Right lobe of liver (tissue), 6 donors: ENCODE measurements at regions not wholly inside any gene's neighbourhood (a gene's known extent, or its start where the extent isn't known, plus 50 kb on each side); places are given as distances from the start of the nearest gene placed in this dataset.
"Not testable (repeated sequence)": the region's sequence is repeated elsewhere in the genome, so short reads cannot be mapped to it uniquely, and the experiment has no call there.

Experiments
- ATAC-seq, 4 donors: fragments of 200-7000 bp; cut with Tn5 transposase; one replicate each; pipeline ENCODE4 v1.9.1; 2020; ENCODE audit warnings: mild to moderate bottlenecking in 4 of 4, moderate library complexity in 4 of 4
- DNase-seq, 3 donors: peaks; one replicate each; pipeline ENCODE4 v3.0.0-alpha.2; 2020
- H3K27ac ChIP-seq, 3 donors: fragments of 200-600 bp; one replicate each; pipeline ENCODE4 v1.8.0; 2022
- H3K27me3 ChIP-seq, 2 donors: fragments of 200-600 bp; one replicate each; pipeline ENCODE4 v1.8.0; 2022
- H3K36me3 ChIP-seq, 4 donors: fragments of 200-600 bp; sonication (generic) in 1 of 4; one replicate each; pipeline versions ENCODE4 v1.5.1 to v1.8.0; 2017 to 2022; ENCODE audit warnings: control low read depth in 1 of 4
- H3K4me1 ChIP-seq, 4 donors: fragments of 200-600 bp; sonication (generic) in 1 of 4; one replicate each; pipeline versions ENCODE4 v1.5.1 to v1.8.0; 2017 to 2022; ENCODE audit warnings: control low read depth in 1 of 4
- H3K4me3 ChIP-seq, 3 donors: fragments of 200-600 bp; one replicate each; pipeline ENCODE4 v1.8.0; 2022
- H3K9me3 ChIP-seq, 4 donors: fragments of 200-600 bp; sonication (generic) in 1 of 4; one replicate each; pipeline versions ENCODE4 v1.5.1 to v1.8.0; 2017 to 2022; ENCODE audit warnings: control low read depth in 1 of 4
- CTCF ChIP-seq, 4 donors: fragments of 200-600 bp in 3 of 4; fragments of 450-650 bp in 1 of 4; IDR thresholded peaks; one replicate each; pipeline versions ENCODE4 v1.5.1 to v1.8.0; 2016 to 2022; ENCODE audit warnings: antibody characterized with exemption in 4 of 4, mild to moderate bottlenecking in 2 of 4
- POLR2A ChIP-seq: fragments of 450-650 bp; IDR thresholded peaks from one replicate; pipeline ENCODE4 v1.6.1; 2017; ENCODE audit warnings: antibody characterized with exemption, mild to moderate bottlenecking
- WGBS: methylation state at CpG from one replicate; pipeline ENCODE4 v1.1.6; 2018; ENCODE audit warnings: low coverage, low lambda C conversion rate; ENCODE audit not compliant: insufficient coverage; ENCODE audit errors: missing lambda C conversion rate; 5-methylcytosine and 5-hydroxymethylcytosine counted together
- intact Hi-C, 2 donors: fragments of 100-400 bp; cut with DNase I; formaldehyde crosslinking; loops; one replicate each; pipeline versions ENCODE4 v1.11.2 to v1.14.1; 2022
- donor health status: DM: no; HTN: yes; CAD: no.
- donor health status: DM: no; HTN: no; CAD: no.
- donor health status: DM: no; HTN: no; CAD: no.
- donor health status: DM: no; HTN: yes; CAD: no.
- donor health status: DM: no; HTN: yes; CAD: no.

GRCh38 chr9:25117791-25118190 lies 560.5 kb downstream of the TUSC1 start:
- H3K4me3 ChIP-seq = no peak overlapping the region
- H3K9me3 ChIP-seq = no peaks in the 10 kb centered on the region
- H3K27ac ChIP-seq = no peak overlapping the region
- ATAC-seq (no peak), DNase-seq (no peak)
- no peaks in the 10 kb centered on the region for H3K4me1 ChIP-seq
- no peaks in the 10 kb centered on the region for H3K36me3 ChIP-seq
- H3K27me3 ChIP-seq = no peaks in the 10 kb centered on the region
- intact Hi-C loops = no loop called here
- TF ChIP-seq POLR2A (no peak), CTCF (IDR thresholded peaks at IDR 0.05) (no peak)

- intact Hi-C loops, H3K27ac ChIP-seq: not testable (repeated sequence)
- WGBS = 0% methylated on average over 1 of the region's 8 CpGs
These were observed 556.5 kb upstream of the IZUMO3 start for GRCh38 chr9:25102204-25102603.

DNA sequence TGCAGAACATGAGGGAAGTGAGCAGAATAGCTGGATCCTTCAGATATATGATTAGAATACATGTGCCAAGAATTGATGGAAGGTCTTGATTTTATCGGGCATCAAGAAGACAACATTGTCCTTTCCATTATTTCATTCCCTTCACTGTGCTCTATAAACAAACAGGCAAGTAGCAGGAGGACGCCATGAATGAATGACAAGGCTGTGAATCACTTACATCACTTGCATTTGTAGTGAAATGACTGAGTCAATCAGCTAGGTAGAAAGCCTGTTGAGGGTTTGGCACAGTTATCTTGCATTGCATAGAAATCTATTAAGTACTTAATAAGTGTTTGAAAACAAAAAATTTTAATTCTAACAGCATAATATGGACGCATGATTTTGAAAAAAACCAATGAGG lies 548.8 kb upstream of the IZUMO3 start:
- 35% methylated on average over 3 of the region's 3 CpGs for WGBS
- Histone ChIP-seq H3K4me1 (no peaks in the 10 kb centered on the region), H3K9me3 (no peaks in the 10 kb centered on the region), H3K36me3 (no peaks in the 10 kb centered on the region), H3K4me3 (no peak overlapping the region), H3K27ac (no peak overlapping the region), H3K27me3 (no peaks in the 10 kb centered on the region)
- DNase-seq (no peak), ATAC-seq (no peak)
- no peak for TF ChIP-seq CTCF (IDR thresholded peaks at IDR 0.05)
- no peak for TF ChIP-seq POLR2A
- intact Hi-C loops = no loop called here

More at GRCh38 chr9:25102204-25102603, 556.5 kb upstream of the IZUMO3 start:
- not testable (repeated sequence) for H3K27me3 ChIP-seq, H3K4me1 ChIP-seq, H3K9me3 ChIP-seq, H3K4me3 ChIP-seq, ATAC-seq, H3K36me3 ChIP-seq
- peak in 1 of 3 donors; percentile 27 for DNase-seq

- Histone ChIP-seq H3K4me1 (no peaks in the 10 kb centered on the region), H3K27ac (no peak overlapping the region), H3K9me3 (no peaks in the 10 kb centered on the region), H3K27me3 (no peaks in the 10 kb centered on the region), H3K4me3 (no peak overlapping the region), H3K36me3 (no peaks in the 10 kb centered on the region)
- intact Hi-C loops = no loop called here
- WGBS = 54% methylated on average over 3 of the region's 3 CpGs
- ATAC-seq (no peak), DNase-seq (no peak)
- TF ChIP-seq CTCF (IDR thresholded peaks at IDR 0.05) (no peak), POLR2A (no peak)
These were observed 532.5 kb upstream of the IZUMO3 start for GRCh38 chr9:25078202-25078601.

GRCh38 chr9:25048098-25048724 lies 502.5 kb upstream of the IZUMO3 start:
- no peak overlapping the region for H3K4me3 ChIP-seq
- H3K27ac ChIP-seq = no peak overlapping the region
- H3K27me3 ChIP-seq = no peaks in the 10 kb centered on the region
- DNase-seq (no peak), ATAC-seq (no peak)
- H3K9me3 ChIP-seq = no peaks in the 10 kb centered on the region
- no peaks in the 10 kb centered on the region for H3K36me3 ChIP-seq
- TF ChIP-seq POLR2A (no peak), CTCF (IDR thresholded peaks at IDR 0.05) (no peak)
- WGBS = 54% methylated on average over 1 of the region's 1 CpG
- no peaks in the 10 kb centered on the region for H3K4me1 ChIP-seq
- intact Hi-C loops = no loop called here

DNA sequence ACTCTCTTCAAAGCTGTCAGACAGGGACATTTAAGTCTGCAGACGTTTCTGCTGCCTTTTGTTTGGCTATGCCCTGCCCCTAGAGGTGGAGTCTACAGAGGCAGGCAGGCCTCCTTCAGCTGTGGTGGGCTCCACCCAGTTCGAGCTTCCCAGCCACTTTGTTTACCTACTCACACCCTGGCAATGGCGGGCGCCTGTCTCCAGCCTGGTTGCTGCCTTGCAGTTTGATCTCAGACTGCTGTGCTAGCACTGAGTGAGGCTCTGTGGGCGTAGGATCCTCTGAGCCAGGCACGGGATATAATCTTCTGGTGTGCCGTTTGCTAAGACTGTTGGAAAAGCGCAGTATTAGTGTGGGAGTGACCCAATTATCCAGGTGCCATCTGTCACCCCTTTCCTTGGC lies 499.8 kb upstream of the IZUMO3 start:
- H3K27ac ChIP-seq, H3K9me3 ChIP-seq, H3K36me3 ChIP-seq, intact Hi-C loops, ATAC-seq, H3K4me3 ChIP-seq, DNase-seq, H3K4me1 ChIP-seq, H3K27me3 ChIP-seq: not testable (repeated sequence)
- 68% methylated on average over 3 of the region's 8 CpGs for WGBS
